GM19467 (cell line): ENCODE measurements at regions not wholly inside any gene's neighbourhood (a gene's known extent, or its start where the extent isn't known, plus 50 kb on each side); places are given as distances from the start of the nearest gene placed in this dataset.
"Not testable (repeated sequence)": the region's sequence is repeated elsewhere in the genome, so short reads cannot be mapped to it uniquely, and the experiment has no call there.

Experiments used
- ATAC-seq: cut with Tn5 transposase; IDR thresholded peaks from one replicate; pipeline ENCODE4 v1.9.1; 2021; ENCODE audit warnings: mild to moderate bottlenecking, moderate library complexity; ENCODE audit not compliant: unreplicated experiment

DNA sequence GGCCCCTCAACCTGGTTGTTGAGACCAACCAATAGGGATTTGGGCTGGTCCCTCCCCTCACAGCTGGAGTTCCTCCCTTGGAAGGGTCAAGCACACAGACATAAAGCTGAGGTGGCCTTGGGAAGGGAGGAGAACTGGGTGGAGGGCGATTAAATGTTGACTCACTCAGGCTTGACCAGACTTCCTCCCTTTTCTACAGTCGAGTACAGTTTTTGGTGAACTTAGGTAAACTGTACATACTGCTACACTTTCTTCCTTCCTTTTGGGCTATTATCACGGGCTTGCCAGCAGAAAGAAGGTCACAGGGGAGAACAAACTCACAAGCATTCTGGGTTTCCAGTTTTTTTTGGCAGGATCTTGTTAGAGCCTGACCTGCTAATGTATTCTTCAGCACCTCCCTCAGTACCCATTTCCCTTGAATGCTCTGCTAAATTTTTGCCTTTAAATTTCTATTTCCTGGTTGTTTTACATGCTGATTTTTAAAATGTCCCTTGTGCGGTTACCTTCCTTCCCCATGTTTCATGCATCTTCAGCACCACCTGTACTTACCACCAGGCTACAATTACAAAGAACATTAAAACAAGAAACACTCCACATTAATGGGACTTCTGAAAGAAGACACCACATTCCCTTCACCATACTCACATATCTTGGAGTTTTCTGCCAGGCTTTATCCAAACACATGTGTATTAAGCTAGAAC is 135.2 kb upstream of the RASGEF1B start:
- no peak for ATAC-seq

GRCh38 chr4:81606166-81606565 is 134.5 kb upstream of the RASGEF1B start:
- ATAC-seq = no peak

GRCh38 chr4:81605271-81605670 is 133.6 kb upstream of the RASGEF1B start:
- ATAC-seq = no peak

DNA sequence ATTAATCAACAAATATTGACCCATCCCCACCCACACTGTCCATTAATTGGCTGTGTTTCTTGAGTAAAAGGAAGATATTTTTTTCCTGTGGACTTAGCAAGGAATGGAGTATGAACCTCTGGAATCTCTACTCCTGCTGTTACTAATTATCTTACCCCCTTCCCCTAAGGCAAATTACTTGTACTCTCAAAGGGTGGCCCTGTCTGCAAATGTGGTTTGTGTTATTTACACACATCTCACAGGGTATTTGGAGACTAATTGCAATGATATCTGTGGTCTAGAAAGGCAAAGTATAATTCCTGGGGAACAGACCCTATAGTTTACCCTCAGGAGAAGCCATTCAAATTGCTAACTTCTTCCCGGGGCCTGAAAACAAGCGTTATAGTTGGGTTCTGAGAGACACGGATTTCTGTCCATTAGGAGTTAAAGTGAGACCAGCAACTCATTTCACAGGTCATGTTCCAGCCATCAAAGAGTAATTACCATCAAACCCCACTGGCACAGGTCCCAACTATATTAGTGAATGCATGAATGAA is 133.0 kb upstream of the RASGEF1B start:
- no peak for ATAC-seq

- no peak for ATAC-seq
Observed at GRCh38 chr4:81602854-81603253, 131.1 kb upstream of the RASGEF1B start.

- ATAC-seq = no peak
Observed at GRCh38 chr4:81601358-81601694, 129.6 kb upstream of the RASGEF1B start.

- ATAC-seq = no peak
Observed at GRCh38 chr4:81600520-81601357, 129.0 kb upstream of the RASGEF1B start.

DNA sequence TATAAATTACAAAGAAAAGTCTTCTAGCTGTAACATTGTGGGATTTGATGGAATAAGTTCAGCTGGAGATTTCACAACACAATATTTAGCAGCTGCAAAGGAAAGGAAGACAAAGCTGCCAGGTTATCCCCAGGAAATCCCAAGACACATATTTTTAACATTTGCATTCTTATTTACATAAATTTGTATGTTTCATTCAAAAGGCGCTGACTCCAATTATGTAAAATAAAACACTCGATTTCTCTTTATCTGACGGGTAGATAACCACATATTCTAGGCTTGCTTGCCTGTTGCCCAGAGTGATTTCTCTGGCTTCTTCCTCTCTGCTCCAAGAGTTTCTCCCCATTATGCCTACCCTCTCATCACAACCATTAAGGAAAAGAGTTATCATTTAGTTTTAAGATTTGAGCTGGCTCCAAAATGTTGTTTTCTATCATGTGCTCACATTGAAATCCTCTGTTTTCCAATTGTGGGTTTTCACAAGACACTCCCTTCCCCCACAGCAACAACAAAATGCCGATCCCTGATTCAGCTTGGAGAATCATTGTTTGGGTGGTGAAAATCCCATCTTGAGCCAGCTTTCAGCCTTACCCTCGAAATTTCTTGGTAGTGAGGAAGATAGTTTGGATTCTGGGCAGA is 128.2 kb upstream of the RASGEF1B start:
- ATAC-seq = no peak

DNA sequence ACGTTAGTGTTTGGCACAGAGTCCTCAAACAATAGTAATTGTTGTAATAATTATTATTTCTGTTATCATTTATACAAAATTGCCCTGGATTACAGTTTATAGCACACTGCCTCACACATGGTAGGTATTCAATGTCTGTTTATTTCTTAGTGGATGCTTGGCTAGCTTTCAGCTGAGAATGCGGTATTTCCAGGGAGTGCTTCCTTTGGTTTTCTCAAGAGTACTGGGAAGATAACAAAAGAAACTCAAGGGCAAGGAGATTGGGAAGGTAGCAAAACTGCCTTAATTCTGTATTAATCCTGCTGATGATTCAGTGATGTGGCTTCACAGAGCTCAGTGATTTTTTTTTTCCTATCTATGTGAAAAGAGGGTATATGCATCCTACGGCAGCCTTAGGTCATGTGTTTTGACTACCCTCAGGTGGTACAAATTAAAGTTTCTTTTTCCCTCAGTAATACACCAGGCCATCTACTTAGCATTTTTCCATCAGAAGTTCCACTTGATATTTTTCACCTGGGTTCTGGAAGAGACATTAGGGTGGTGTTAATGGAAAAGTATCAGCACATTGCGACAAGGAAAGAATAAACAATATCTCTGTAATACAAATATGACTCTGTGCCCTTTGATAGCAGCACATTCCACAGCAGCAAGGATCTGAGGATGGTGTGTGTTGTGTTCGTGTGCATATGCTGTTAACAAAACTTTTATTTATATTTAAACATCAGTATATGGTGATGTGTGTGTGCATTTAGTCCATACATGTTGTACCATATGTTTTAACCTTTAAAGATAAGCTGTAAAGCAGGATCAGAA is 124.3 kb upstream of the RASGEF1B start:
- ATAC-seq = no peak

DNA sequence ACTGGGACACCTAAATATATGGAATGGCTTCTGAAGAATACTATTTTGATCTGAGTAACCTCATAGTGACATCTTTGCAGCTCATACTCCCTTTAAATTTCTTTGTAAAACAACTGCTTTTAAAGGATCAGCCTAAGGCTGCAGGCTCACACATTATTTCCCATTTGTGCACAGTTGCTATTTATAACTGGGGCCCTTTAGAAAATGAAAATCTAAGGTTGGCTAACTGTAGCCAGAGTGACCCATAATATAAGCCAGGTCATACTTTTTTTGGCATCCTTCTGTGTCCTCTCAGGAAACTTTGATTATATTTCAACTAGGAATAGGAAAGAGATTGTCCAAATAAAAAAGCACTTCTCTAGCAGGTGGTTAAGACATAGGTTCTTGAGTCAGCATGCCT is 123.6 kb upstream of the RASGEF1B start:
- ATAC-seq = no peak

GRCh38 chr4:81594490-81595159 is 122.9 kb upstream of the RASGEF1B start:
- ATAC-seq = no peak

DNA sequence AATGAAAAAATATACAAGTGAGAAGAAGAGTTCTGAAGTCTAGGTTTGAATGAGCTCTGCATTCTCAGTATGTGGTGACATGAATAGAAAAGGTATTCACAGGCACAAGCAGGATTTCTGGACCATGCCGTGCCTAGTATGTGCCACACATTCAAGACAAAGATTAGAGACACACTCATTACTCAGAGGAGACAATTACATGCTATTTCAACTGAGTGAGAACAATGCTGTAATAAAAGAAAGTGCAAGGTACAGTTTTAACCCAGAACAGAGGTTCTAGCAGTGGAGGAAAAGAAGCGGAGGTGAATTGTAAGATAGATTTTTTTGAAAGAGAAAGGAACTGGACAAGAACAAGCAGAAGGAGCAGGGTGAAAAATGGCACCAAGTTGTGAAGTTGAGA is 121.0 kb upstream of the RASGEF1B start:
- no peak for ATAC-seq

DNA sequence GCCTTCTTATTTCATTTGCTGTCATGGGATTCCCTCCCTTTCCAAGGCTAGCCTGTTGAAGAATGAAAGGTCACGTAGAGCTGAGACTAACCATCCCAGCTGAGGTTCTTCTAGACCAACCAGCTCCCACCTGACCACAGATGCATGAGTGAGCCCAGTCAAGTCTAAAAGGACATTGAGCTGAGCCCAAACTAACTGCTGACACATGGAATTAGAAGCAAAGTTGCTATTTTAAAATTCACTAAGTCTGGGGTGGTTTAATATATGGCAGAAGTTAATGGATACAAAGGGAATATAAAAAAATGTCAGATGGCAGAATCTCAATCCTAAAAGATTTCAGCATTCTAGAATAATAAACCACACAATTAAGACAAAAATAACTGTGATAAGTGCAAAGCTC is 118.9 kb upstream of the RASGEF1B start:
- ATAC-seq = no peak

DNA sequence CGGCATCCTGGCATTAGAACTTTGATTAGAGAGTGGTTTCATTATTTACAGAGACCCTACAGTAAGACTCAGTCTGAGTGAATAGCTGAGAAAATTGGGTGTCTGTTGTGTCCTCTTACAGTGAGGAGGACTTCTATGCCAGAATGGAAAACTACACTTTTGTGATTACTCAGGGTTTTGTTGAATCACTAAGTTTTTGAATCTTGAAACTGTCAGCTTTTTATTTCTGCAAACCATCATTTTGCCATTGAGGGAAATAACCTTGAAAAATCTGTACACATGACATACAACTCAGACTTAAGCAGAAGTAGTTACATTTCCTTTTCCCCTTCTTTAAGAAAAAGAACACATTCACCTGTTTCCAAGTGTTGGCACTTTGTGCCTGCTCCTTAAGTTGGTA is 117.6 kb upstream of the RASGEF1B start:
- ATAC-seq = no peak

DNA sequence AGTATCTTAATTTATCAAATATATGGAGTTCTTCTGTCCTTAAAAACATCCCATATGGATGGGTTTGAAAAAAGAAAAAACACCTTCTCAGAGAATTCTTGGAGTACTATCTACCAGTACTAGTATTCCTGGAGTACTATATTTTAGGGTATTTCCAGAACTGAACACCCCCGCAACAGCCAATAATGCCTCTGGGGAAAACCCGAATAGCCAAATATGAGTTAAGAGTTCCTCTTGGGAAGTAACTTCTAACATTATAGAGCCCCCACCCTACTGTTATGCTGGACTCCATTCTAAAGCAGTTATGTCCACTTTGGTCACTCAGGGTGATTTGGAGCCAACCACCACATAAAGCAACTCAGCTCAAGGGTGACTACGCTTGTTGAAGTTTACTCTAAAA is 115.0 kb upstream of the RASGEF1B start:
- no peak for ATAC-seq

DNA sequence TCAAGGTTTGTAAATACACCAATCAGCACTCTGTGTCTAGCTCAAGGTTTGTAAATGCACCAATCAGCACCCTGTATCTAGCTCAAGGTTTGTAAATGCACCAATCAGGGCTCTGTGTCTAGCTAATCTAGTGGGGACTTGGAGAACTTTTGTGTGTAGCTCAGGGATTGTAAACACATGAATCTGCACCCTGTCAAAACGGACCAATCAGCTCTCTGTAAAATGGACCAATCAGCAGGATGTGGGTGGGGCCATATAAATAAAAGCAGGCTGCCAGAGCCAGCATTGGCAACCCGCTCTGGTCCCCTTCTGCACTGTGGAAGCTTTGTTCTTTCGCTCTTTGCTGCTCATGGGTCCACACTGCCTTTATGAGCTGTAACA is 109.3 kb upstream of the RASGEF1B start:
- not testable (repeated sequence) for ATAC-seq

GRCh38 chr4:81580346-81580993 is 108.8 kb upstream of the RASGEF1B start:
- ATAC-seq = no peak

- no peak for ATAC-seq
Observed at GRCh38 chr4:81577392-81577791, 105.7 kb upstream of the RASGEF1B start.

DNA sequence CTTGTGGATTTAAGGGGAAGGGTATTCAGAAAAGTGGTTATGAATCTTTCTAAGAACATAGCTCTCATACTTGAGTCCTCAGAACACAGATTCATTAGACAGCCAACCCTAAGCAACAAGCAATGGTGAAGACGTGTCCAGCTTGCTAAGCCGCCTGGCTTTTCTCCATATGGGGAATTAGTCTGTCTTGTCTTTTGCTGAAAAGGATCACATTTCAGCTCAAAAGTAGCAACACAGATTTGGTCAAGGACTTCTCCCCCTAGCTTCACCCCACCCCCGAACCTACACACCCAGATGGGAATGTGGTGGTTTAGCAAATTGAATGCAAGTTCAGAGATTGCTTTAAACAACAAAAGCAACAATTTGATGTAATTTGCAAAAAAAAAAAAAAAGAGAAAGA is 103.3 kb upstream of the RASGEF1B start:
- ATAC-seq = no peak

- ATAC-seq = no peak
Observed at GRCh38 chr4:81573840-81574239, 102.1 kb upstream of the RASGEF1B start.
